Aorta (tissue), 5 donors: ENCODE measurements at regions not wholly inside any gene's neighbourhood (a gene's known extent, or its start where the extent isn't known, plus 50 kb on each side); places are given as distances from the start of the nearest gene placed in this dataset.
A peak's percentile ranks its signal among the peaks of the same experiment; 100 is the strongest.

ENCODE experiments used
- ATAC-seq: fragments of 200-7000 bp; cut with Tn5 transposase; one replicate; pipeline ENCODE4 v1.9.1; 2022; ENCODE audit warnings: moderate library complexity; ENCODE audit not compliant: low FRiP score
- DNase-seq, 2 donors: peaks; one replicate each; pipeline ENCODE4 v3.0.0-alpha.2; 2020
- H3K27ac ChIP-seq, 2 donors: one replicate each; pipeline ENCODE4 v1.5.1; 2013; ENCODE audit warnings: low read length in 2 of 2, mild to moderate bottlenecking in 2 of 2, moderate library complexity in 2 of 2, control low read depth in 1 of 2, inconsistent platforms in 1 of 2, low read depth in 1 of 2
- H3K27me3 ChIP-seq, 2 donors: one replicate each; pipeline ENCODE4 v1.6.1; 2013; ENCODE audit warnings: control low read depth in 1 of 2, low read length in 1 of 2, mild to moderate bottlenecking in 1 of 2, moderate library complexity in 1 of 2; ENCODE audit not compliant: insufficient read depth in 2 of 2, control insufficient read depth in 1 of 2
- H3K36me3 ChIP-seq, 2 donors: one replicate each; pipeline ENCODE4 v1.6.1; 2013; ENCODE audit warnings: control low read depth in 1 of 2, low read length in 1 of 2, mild to moderate bottlenecking in 1 of 2; ENCODE audit not compliant: insufficient read depth in 2 of 2, control insufficient read depth in 1 of 2
- H3K4me1 ChIP-seq, 2 donors: one replicate each; pipeline ENCODE4 v1.6.1; 2013; ENCODE audit warnings: low read length in 2 of 2, control low read depth in 1 of 2, mild to moderate bottlenecking in 1 of 2, moderate library complexity in 1 of 2; ENCODE audit not compliant: insufficient read depth in 2 of 2, control insufficient read depth in 1 of 2
- H3K4me3 ChIP-seq, 2 donors: one replicate each; pipeline ENCODE4 v1.5.1; 2013; ENCODE audit warnings: low read length in 2 of 2, control low read depth in 1 of 2, mild to moderate bottlenecking in 1 of 2
- H3K9me3 ChIP-seq: one replicate; pipeline ENCODE4 v1.6.1; 2013; ENCODE audit warnings: mild to moderate bottlenecking, low read length; ENCODE audit not compliant: control insufficient read depth
- WGBS, 2 donors: extraction: QIAGEN DNeasy Blood & Tissue Kit; methylation state at CpG; one replicate each; pipeline ENCODE4 v1.1.7; 2013; 5-methylcytosine and 5-hydroxymethylcytosine counted together
- intact Hi-C, 2 donors: fragments of 100-400 bp; cut with DNase I; formaldehyde crosslinking; loops; one replicate each; pipeline versions ENCODE4 v1.14.2 to v1.15.0; 2022
- donor health status: healthy with polysubstance abuse.
- donor health status: Bipolar disorder and iron deficiency.
- donor health status: DM: no; HTN: no; CAD: no.
- donor health status: DM: no; HTN: no; CAD: no.
- donor health status: DM: yes; HTN: yes; CAD: no.

- WGBS, 2 donors, result 41 to 43% methylated on average over 2 of the region's 2 CpGs
- Histone ChIP-seq H3K27me3 (no peaks in the 10 kb centered on the region), H3K4me1 (no peaks in the 10 kb centered on the region), H3K9me3 (no peaks in the 10 kb centered on the region), H3K36me3 (no peaks in the 10 kb centered on the region), H3K4me3 (no peak overlapping the region), H3K27ac (no peak overlapping the region)
- intact Hi-C loops, result no loop called here
- ATAC-seq (no peak), DNase-seq (no peak)
Observed at GRCh38 chr4:59058543-59058942, 1948.4 kb upstream of the IGFBP7 start.

GRCh38 chr4:59060002-59060846, 1950.0 kb upstream of the IGFBP7 start:
- no peaks in the 10 kb centered on the region for H3K4me1 ChIP-seq
- ATAC-seq (no peak), DNase-seq (peak in 1 of 2 donors; percentile 40)
- intact Hi-C loops, result no loop called here
- no peaks in the 10 kb centered on the region for H3K36me3 ChIP-seq
- H3K27me3 ChIP-seq, result no peaks in the 10 kb centered on the region
- H3K27ac ChIP-seq, result no peak overlapping the region
- H3K9me3 ChIP-seq, result no peaks in the 10 kb centered on the region
- WGBS, 2 donors, result 92% methylated on average over 13 of the region's 13 CpGs
- no peak overlapping the region for H3K4me3 ChIP-seq

GRCh38 chr4:59060895-59061294, 1950.7 kb upstream of the IGFBP7 start:
- Histone ChIP-seq H3K4me1 (no peaks in the 10 kb centered on the region), H3K9me3 (no peaks in the 10 kb centered on the region), H3K36me3 (no peaks in the 10 kb centered on the region), H3K4me3 (no peak overlapping the region), H3K27ac (no peak overlapping the region), H3K27me3 (no peaks in the 10 kb centered on the region)
- no peak for ATAC-seq
- intact Hi-C loops, result no loop called here
- no peak for DNase-seq
- WGBS, 2 donors, result 73 to 79% methylated on average over 2 of the region's 2 CpGs

GRCh38 chr4:59063015-59063720, 1953.0 kb upstream of the IGFBP7 start:
- Histone ChIP-seq H3K27me3 (no peaks in the 10 kb centered on the region), H3K9me3 (no peaks in the 10 kb centered on the region), H3K4me3 (no peak overlapping the region), H3K36me3 (no peaks in the 10 kb centered on the region), H3K27ac (no peak overlapping the region), H3K4me1 (no peaks in the 10 kb centered on the region)
- intact Hi-C loops, result no loop called here
- DNase-seq, result no peak
- no peak for ATAC-seq
- WGBS, 2 donors, result 60 to 69% methylated on average over 4 of the region's 4 CpGs

- Histone ChIP-seq H3K9me3 (no peaks in the 10 kb centered on the region), H3K27me3 (no peaks in the 10 kb centered on the region), H3K36me3 (no peaks in the 10 kb centered on the region), H3K4me1 (no peaks in the 10 kb centered on the region), H3K4me3 (no peak overlapping the region), H3K27ac (no peak overlapping the region)
- WGBS, 2 donors, result 29 to 40% methylated on average over 7 of the region's 7 CpGs
- intact Hi-C loops, result no loop called here
- DNase-seq (no peak), ATAC-seq (no peak)
Observed at GRCh38 chr4:59068722-59069418, 1958.7 kb upstream of the IGFBP7 start.

- Histone ChIP-seq H3K4me3 (no peak overlapping the region), H3K27ac (no peak overlapping the region), H3K9me3 (no peaks in the 10 kb centered on the region), H3K4me1 (no peaks in the 10 kb centered on the region), H3K27me3 (no peaks in the 10 kb centered on the region), H3K36me3 (no peaks in the 10 kb centered on the region)
- 59 to 72% methylated on average over 3 of the region's 3 CpGs for WGBS, 2 donors
- no peak for ATAC-seq
- intact Hi-C loops, result no loop called here
- no peak for DNase-seq
Observed at GRCh38 chr4:59086410-59086809, 1976.2 kb upstream of the IGFBP7 start.

GRCh38 chr4:59091146-59092142, 1981.3 kb upstream of the IGFBP7 start:
- H3K27ac ChIP-seq, result no peak overlapping the region
- no peaks in the 10 kb centered on the region for H3K4me1 ChIP-seq
- intact Hi-C loops, result no loop called here
- DNase-seq (peak in 1 of 2 donors; percentile 41), ATAC-seq (peak; percentile 41)
- WGBS, 2 donors, result 84 to 86% methylated on average over 12 of the region's 12 CpGs
- no peak overlapping the region for H3K4me3 ChIP-seq
- no peaks in the 10 kb centered on the region for H3K27me3 ChIP-seq
- no peaks in the 10 kb centered on the region for H3K36me3 ChIP-seq
- no peaks in the 10 kb centered on the region for H3K9me3 ChIP-seq

GRCh38 chr4:59094505-59094904, 1984.3 kb upstream of the IGFBP7 start:
- no peaks in the 10 kb centered on the region for H3K36me3 ChIP-seq
- H3K9me3 ChIP-seq, result no peaks in the 10 kb centered on the region
- DNase-seq, result no peak
- H3K4me3 ChIP-seq, result no peak overlapping the region
- no peak overlapping the region for H3K27ac ChIP-seq
- intact Hi-C loops, result no loop called here
- no peaks in the 10 kb centered on the region for H3K4me1 ChIP-seq
- WGBS, 2 donors, result 89 to 90% methylated on average over 4 of the region's 4 CpGs
- no peak for ATAC-seq
- H3K27me3 ChIP-seq, result no peaks in the 10 kb centered on the region
